ENCODE measurements at regions not wholly inside any gene's neighbourhood (a gene's known extent, or its start where the extent isn't known, plus 50 kb on each side); places are given as distances from the start of the nearest gene placed in this dataset.

GRCh38 chr12:131368668-131369071 is 342.2 kb upstream of the SFSWAP start:
- TF ChIP-seq, protein P1, sequence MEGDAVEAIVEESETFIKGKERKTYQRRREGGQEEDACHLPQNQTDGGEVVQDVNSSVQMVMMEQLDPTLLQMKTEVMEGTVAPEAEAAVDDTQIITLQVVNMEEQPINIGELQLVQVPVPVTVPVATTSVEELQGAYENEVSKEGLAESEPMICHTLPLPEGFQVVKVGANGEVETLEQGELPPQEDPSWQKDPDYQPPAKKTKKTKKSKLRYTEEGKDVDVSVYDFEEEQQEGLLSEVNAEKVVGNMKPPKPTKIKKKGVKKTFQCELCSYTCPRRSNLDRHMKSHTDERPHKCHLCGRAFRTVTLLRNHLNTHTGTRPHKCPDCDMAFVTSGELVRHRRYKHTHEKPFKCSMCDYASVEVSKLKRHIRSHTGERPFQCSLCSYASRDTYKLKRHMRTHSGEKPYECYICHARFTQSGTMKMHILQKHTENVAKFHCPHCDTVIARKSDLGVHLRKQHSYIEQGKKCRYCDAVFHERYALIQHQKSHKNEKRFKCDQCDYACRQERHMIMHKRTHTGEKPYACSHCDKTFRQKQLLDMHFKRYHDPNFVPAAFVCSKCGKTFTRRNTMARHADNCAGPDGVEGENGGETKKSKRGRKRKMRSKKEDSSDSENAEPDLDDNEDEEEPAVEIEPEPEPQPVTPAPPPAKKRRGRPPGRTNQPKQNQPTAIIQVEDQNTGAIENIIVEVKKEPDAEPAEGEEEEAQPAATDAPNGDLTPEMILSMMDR (IDR thresholded peaks at IDR 0.05 in 4 of 5, conservative IDR thresholded peaks at IDR 0.05 in 1 of 5): no peak
- no peak for TF ChIP-seq POLR2A (IDR thresholded peaks at IDR 0.05)

Measured in gastrocnemius medialis (tissue), 4 donors.